ENCODE measurements at regions not wholly inside any gene's neighbourhood (a gene's known extent, or its start where the extent isn't known, plus 50 kb on each side); places are given as distances from the start of the nearest gene placed in this dataset.

GRCh38 chr20:12777016-12777415, 231.8 kb upstream of the SPTLC3 start:
- no peaks in the 10 kb centered on the region for H3K9me3 ChIP-seq (ENCODE audit: control insufficient read depth, low read length)
- H3K4me3 ChIP-seq (ENCODE audit: low read depth, low read length) = no peak overlapping the region
- no peaks in the 10 kb centered on the region for H3K79me2 ChIP-seq

GRCh38 chr20:12786276-12786675, 222.5 kb upstream of the SPTLC3 start:
- Histone ChIP-seq H3K4me2 (ENCODE audit: low read length) (no peak overlapping the region), H3K36me3 (ENCODE audit: control insufficient read depth, insufficient read depth, low read length) (no peaks in the 10 kb centered on the region), H3K4me1 (no peaks in the 10 kb centered on the region), H3K4me3 (ENCODE audit: low read depth, low read length) (no peak overlapping the region), H3K27ac (no peak overlapping the region), H3K9me3 (ENCODE audit: control insufficient read depth, low read length) (no peaks in the 10 kb centered on the region), H3K27me3 (ENCODE audit: control insufficient read depth, insufficient read depth, low read length) (no peaks in the 10 kb centered on the region), H3K79me2 (no peaks in the 10 kb centered on the region), H2AFZ (no peak overlapping the region), H3K9ac (no peak overlapping the region)
- no peak for TF ChIP-seq CTCF (IDR thresholded peaks at IDR 0.05)

More at GRCh38 chr20:12777016-12777415, 231.8 kb upstream of the SPTLC3 start:
- Histone ChIP-seq H3K4me1 (no peaks in the 10 kb centered on the region), H3K4me2 (ENCODE audit: low read length) (no peak overlapping the region), H3K36me3 (ENCODE audit: control insufficient read depth, insufficient read depth, low read length) (no peaks in the 10 kb centered on the region), H2AFZ (no peak overlapping the region), H3K27ac (no peak overlapping the region), H3K9ac (no peak overlapping the region), H3K27me3 (ENCODE audit: control insufficient read depth, insufficient read depth, low read length) (no peaks in the 10 kb centered on the region)
- TF ChIP-seq CTCF (IDR thresholded peaks at IDR 0.05) = no peak

GRCh38 chr20:12788632-12789299, 220.0 kb upstream of the SPTLC3 start:
- H3K27me3 ChIP-seq (ENCODE audit: control insufficient read depth, insufficient read depth, low read length) = no peaks in the 10 kb centered on the region
- H3K9ac ChIP-seq = no peak overlapping the region
- H3K4me3 ChIP-seq (ENCODE audit: low read depth, low read length) = no peak overlapping the region
- no peaks in the 10 kb centered on the region for H3K79me2 ChIP-seq
- no peaks in the 10 kb centered on the region for H3K36me3 ChIP-seq (ENCODE audit: control insufficient read depth, insufficient read depth, low read length)
- H3K4me1 ChIP-seq = no peaks in the 10 kb centered on the region
- H2AFZ ChIP-seq = no peak overlapping the region
- no peak overlapping the region for H3K27ac ChIP-seq
- no peak for TF ChIP-seq CTCF (IDR thresholded peaks at IDR 0.05)
- H3K4me2 ChIP-seq (ENCODE audit: low read length) = no peak overlapping the region
- H3K9me3 ChIP-seq (ENCODE audit: control insufficient read depth, low read length) = no peaks in the 10 kb centered on the region

GRCh38 chr20:12790859-12791258, 217.9 kb upstream of the SPTLC3 start:
- H3K9ac ChIP-seq = no peak overlapping the region
- no peak overlapping the region for H3K4me3 ChIP-seq (ENCODE audit: low read depth, low read length)
- no peak overlapping the region for H3K27ac ChIP-seq
- H3K27me3 ChIP-seq (ENCODE audit: control insufficient read depth, insufficient read depth, low read length) = no peaks in the 10 kb centered on the region
- no peak overlapping the region for H3K4me2 ChIP-seq (ENCODE audit: low read length)
- no peaks in the 10 kb centered on the region for H3K4me1 ChIP-seq
- H3K9me3 ChIP-seq (ENCODE audit: control insufficient read depth, low read length) = no peaks in the 10 kb centered on the region
- H2AFZ ChIP-seq = no peak overlapping the region
- TF ChIP-seq CTCF (IDR thresholded peaks at IDR 0.05) = no peak
- no peaks in the 10 kb centered on the region for H3K36me3 ChIP-seq (ENCODE audit: control insufficient read depth, insufficient read depth, low read length)
- no peaks in the 10 kb centered on the region for H3K79me2 ChIP-seq

GRCh38 chr20:12798286-12798685, 210.5 kb upstream of the SPTLC3 start:
- Histone ChIP-seq H3K27ac (no peak overlapping the region), H3K4me3 (ENCODE audit: low read depth, low read length) (no peak overlapping the region), H3K79me2 (no peaks in the 10 kb centered on the region), H3K4me1 (no peaks in the 10 kb centered on the region), H3K9ac (no peak overlapping the region), H3K27me3 (ENCODE audit: control insufficient read depth, insufficient read depth, low read length) (no peaks in the 10 kb centered on the region), H3K36me3 (ENCODE audit: control insufficient read depth, insufficient read depth, low read length) (no peaks in the 10 kb centered on the region), H3K9me3 (ENCODE audit: control insufficient read depth, low read length) (no peaks in the 10 kb centered on the region), H3K4me2 (ENCODE audit: low read length) (no peak overlapping the region), H2AFZ (no peak overlapping the region)
- no peak for TF ChIP-seq CTCF (IDR thresholded peaks at IDR 0.05)
